ENCODE measurements at regions not wholly inside any gene's neighbourhood (a gene's known extent, or its start where the extent isn't known, plus 50 kb on each side); places are given as distances from the start of the nearest gene placed in this dataset.

GRCh38 chr6:11478586-11478985 lies 59.0 kb upstream of the TMEM170B start:
- H3K4me1 Mint-ChIP-seq (ENCODE audit: insufficient read depth, unreplicated experiment), result no peaks in the 10 kb centered on the region
- intact Hi-C loops (cut with micrococcal nuclease), result no loop called here
- DNase-seq (ENCODE audit: unreplicated experiment), result no peak
- H3K4me3 Mint-ChIP-seq (ENCODE audit: unreplicated experiment), result no peak overlapping the region
- H3K9me3 Mint-ChIP-seq (ENCODE audit: unreplicated experiment), result no peaks in the 10 kb centered on the region
- H3K36me3 Mint-ChIP-seq (ENCODE audit: insufficient read depth, unreplicated experiment), result no peaks in the 10 kb centered on the region
- TF ChIP-seq CTCF (IDR thresholded peaks at IDR 0.05; ENCODE audit: unreplicated experiment), result no peak
- no peaks in the 10 kb centered on the region for H3K27me3 Mint-ChIP-seq (ENCODE audit: insufficient read depth, unreplicated experiment)
- ChIA-PET POLR2A (no interaction called here), CTCF (interaction anchor here (0.9 kb wide), 1 partner anchor 18 kb away, joined by 3 read pairs; no protein-coding TSS in a partner anchor)
- no TSS peak for BruUV-seq (replicated peaks)
- no peak overlapping the region for H3K27ac Mint-ChIP-seq (ENCODE audit: low read depth, unreplicated experiment)

GRCh38 chr6:11475016-11475415 lies 62.5 kb upstream of the TMEM170B start:
- ChIA-PET CTCF (interaction anchor here (1.6 kb wide), 1 partner anchor 21 kb away, joined by 10 read pairs; no protein-coding TSS in a partner anchor), POLR2A (interaction anchor here (0.7 kb wide), 1 partner anchor 12 kb away, joined by 4 read pairs; no protein-coding TSS in a partner anchor)
- BruUV-seq (replicated peaks), result no TSS peak
- TF ChIP-seq CTCF (IDR thresholded peaks at IDR 0.05; ENCODE audit: unreplicated experiment), result no peak
- Mint-ChIP-seq H3K4me3 (ENCODE audit: unreplicated experiment) (no peak overlapping the region), H3K27me3 (ENCODE audit: insufficient read depth, unreplicated experiment) (no peaks in the 10 kb centered on the region), H3K36me3 (ENCODE audit: insufficient read depth, unreplicated experiment) (no peaks in the 10 kb centered on the region), H3K27ac (ENCODE audit: low read depth, unreplicated experiment) (no peak overlapping the region), H3K9me3 (ENCODE audit: unreplicated experiment) (no peaks in the 10 kb centered on the region), H3K4me1 (ENCODE audit: insufficient read depth, unreplicated experiment) (no peaks in the 10 kb centered on the region)
- no peak for DNase-seq (ENCODE audit: unreplicated experiment)
- intact Hi-C loops (cut with micrococcal nuclease), result no loop called here

GRCh38 chr6:11473008-11473740 lies 64.4 kb upstream of the TMEM170B start:
- POLR2A ChIA-PET, result no interaction called here
- Mint-ChIP-seq H3K4me1 (ENCODE audit: insufficient read depth, unreplicated experiment) (no peaks in the 10 kb centered on the region), H3K27me3 (ENCODE audit: insufficient read depth, unreplicated experiment) (no peaks in the 10 kb centered on the region), H3K36me3 (ENCODE audit: insufficient read depth, unreplicated experiment) (no peaks in the 10 kb centered on the region), H3K9me3 (ENCODE audit: unreplicated experiment) (no peaks in the 10 kb centered on the region), H3K4me3 (ENCODE audit: unreplicated experiment) (no peak overlapping the region), H3K27ac (ENCODE audit: low read depth, unreplicated experiment) (no peak overlapping the region)
- CTCF ChIA-PET, result no interaction called here
- BruUV-seq (replicated peaks), result no TSS peak
- no peak for DNase-seq (ENCODE audit: unreplicated experiment)
- no peak for TF ChIP-seq CTCF (IDR thresholded peaks at IDR 0.05; ENCODE audit: unreplicated experiment)
- intact Hi-C loops (cut with micrococcal nuclease), result no loop called here

GRCh38 chr6:11471261-11471660 lies 66.3 kb upstream of the TMEM170B start:
- Mint-ChIP-seq H3K27ac (ENCODE audit: low read depth, unreplicated experiment) (no peak overlapping the region), H3K27me3 (ENCODE audit: insufficient read depth, unreplicated experiment) (no peaks in the 10 kb centered on the region), H3K4me3 (ENCODE audit: unreplicated experiment) (no peak overlapping the region), H3K4me1 (ENCODE audit: insufficient read depth, unreplicated experiment) (no peaks in the 10 kb centered on the region), H3K36me3 (ENCODE audit: insufficient read depth, unreplicated experiment) (no peaks in the 10 kb centered on the region), H3K9me3 (ENCODE audit: unreplicated experiment) (no peaks in the 10 kb centered on the region)
- POLR2A ChIA-PET, result interaction anchor here (0.6 kb wide), 1 partner anchor 22 kb away, joined by 3 read pairs; no protein-coding TSS in a partner anchor
- CTCF ChIA-PET, result no interaction called here
- no peak for TF ChIP-seq CTCF (IDR thresholded peaks at IDR 0.05; ENCODE audit: unreplicated experiment)
- intact Hi-C loops (cut with micrococcal nuclease), result no loop called here
- no peak for DNase-seq (ENCODE audit: unreplicated experiment)
- no TSS peak for BruUV-seq (replicated peaks)
